IMR-90 (cell line): ENCODE measurements at regions not wholly inside any gene's neighbourhood (a gene's known extent, or its start where the extent isn't known, plus 50 kb on each side); places are given as distances from the start of the nearest gene placed in this dataset.

Experiments used
- ATAC-seq: fragments of 200-7000 bp; cut with Tn5 transposase; 2 replicates; pipeline ENCODE4 v1.9.1; 2020; ENCODE audit warnings: low read depth, mild to moderate bottlenecking, moderate library complexity
- BruUV-seq: library from RNA; stranded (reverse); fragments of 400-500 nt; replicated peaks from 2 replicates; lab custom pipeline; 2021; lab: Mats Ljungman, UMichigan
- CTCF ChIA-PET: fragments of 300-600 bp; formaldehyde crosslinking; extraction: SDS; loops from one replicate; lab custom pipeline; 2021; ENCODE audit warnings: antibody characterized with exemption; lab: Yijun Ruan, JAX
- POLR2A ChIA-PET: fragments of 300-600 bp; sonication (Branson Sonifier 250); formaldehyde crosslinking; loops from one replicate; lab custom pipeline; 2022; ENCODE audit warnings: antibody characterized with exemption; ENCODE audit not compliant: unreplicated experiment; lab: Charles Lee
- DNase-seq: peaks from one replicate; pipeline ENCODE4 v3.0.0; 2013
- H2AFZ ChIP-seq: replicated peaks from 2 replicates; pipeline ENCODE3; 2013; ENCODE audit warnings: low read length, mild to moderate bottlenecking; ENCODE audit not compliant: poor library complexity
- H2AK5ac ChIP-seq: 2 replicates; pipeline ENCODE4 v1.6.1; 2013; ENCODE audit warnings: low read depth, low read length, inconsistent platforms
- H2AK9ac ChIP-seq: replicated peaks from 2 replicates; pipeline ENCODE3; 2013; ENCODE audit warnings: mild to moderate bottlenecking, low read depth, low read length, moderate library complexity; ENCODE audit not compliant: poor library complexity
- H2BK120ac ChIP-seq: 2 replicates; pipeline ENCODE4 v1.6.1; 2013; ENCODE audit warnings: low read depth, low read length, inconsistent platforms
- H2BK15ac ChIP-seq: 3 replicates; pipeline ENCODE4 v1.6.1; 2013; ENCODE audit warnings: low read depth, low read length, inconsistent platforms
- H2BK20ac ChIP-seq: 2 replicates; pipeline ENCODE4 v1.6.1; 2013; ENCODE audit warnings: low read depth, mild to moderate bottlenecking, inconsistent platforms, low read length, moderate library complexity
- H2BK5ac ChIP-seq: 2 replicates; pipeline ENCODE4 v1.6.1; 2013; ENCODE audit warnings: mild to moderate bottlenecking, low read depth, low read length, inconsistent platforms; ENCODE audit not compliant: poor library complexity, severe bottlenecking
- H3K14ac ChIP-seq: replicated peaks from 2 replicates; pipeline ENCODE4 v1.6.1; 2013; ENCODE audit warnings: low read depth, low read length, inconsistent platforms
- H3K18ac ChIP-seq: 2 replicates; pipeline ENCODE4 v1.6.1; 2013; ENCODE audit warnings: low read depth, low read length, control low read depth
- H3K23ac ChIP-seq: 2 replicates; pipeline ENCODE4 v1.6.1; 2013; ENCODE audit warnings: low read depth, low read length, inconsistent platforms
- H3K27ac ChIP-seq: 2 replicates; pipeline ENCODE4 v1.5.1; 2013; ENCODE audit warnings: mild to moderate bottlenecking, control low read depth, low read length; ENCODE audit not compliant: insufficient read depth
- H3K27me3 ChIP-seq: 2 replicates; pipeline ENCODE4 v1.6.1; 2013; ENCODE audit warnings: low read length; ENCODE audit not compliant: control insufficient read depth, insufficient read depth
- H3K36me3 ChIP-seq: 2 replicates; pipeline ENCODE4 v1.6.1; 2013; ENCODE audit warnings: low read length, mixed read lengths; ENCODE audit not compliant: control insufficient read depth, insufficient read depth
- H3K4ac ChIP-seq: 2 replicates; pipeline ENCODE4 v1.6.1; 2013; ENCODE audit warnings: low read depth, low read length, inconsistent platforms
- H3K4me1 ChIP-seq: 2 replicates; pipeline ENCODE4 v1.6.1; 2013; ENCODE audit warnings: low read length, mixed read lengths; ENCODE audit not compliant: control insufficient read depth, insufficient read depth
- H3K4me2 ChIP-seq: 2 replicates; pipeline ENCODE4 v1.6.1; 2013; ENCODE audit warnings: low read depth, mild to moderate bottlenecking, control low read depth, low read length, moderate library complexity
- H3K4me3 ChIP-seq: 2 replicates; pipeline ENCODE4 v1.5.1; 2013; ENCODE audit warnings: low read depth, mild to moderate bottlenecking, control low read depth, low read length, moderate library complexity; ENCODE audit not compliant: insufficient read depth
- H3K56ac ChIP-seq: 2 replicates; pipeline ENCODE4 v1.6.1; 2013; ENCODE audit warnings: low read length, inconsistent platforms; ENCODE audit not compliant: insufficient read depth; ENCODE audit errors: extremely low read depth
- H3K79me1 ChIP-seq, 2 experiments: 2 replicates each; pipeline ENCODE4 v1.6.1; 2013; ENCODE audit warnings: low read length in 2 of 2, inconsistent platforms in 1 of 2, low read depth in 1 of 2
- H3K9ac ChIP-seq: 2 replicates; pipeline ENCODE4 v1.6.1; 2013; ENCODE audit warnings: low read depth, low read length, control low read depth
- H3K9me1 ChIP-seq: 2 replicates; pipeline ENCODE4 v1.6.1; 2013; ENCODE audit warnings: low read length, inconsistent platforms; ENCODE audit not compliant: insufficient read depth
- H3K9me3 ChIP-seq: 2 replicates; pipeline ENCODE4 v1.6.1; 2013; ENCODE audit warnings: low read length; ENCODE audit not compliant: control insufficient read depth, insufficient read depth
- H4K20me1 ChIP-seq: 2 replicates; pipeline ENCODE4 v1.6.1; 2013; ENCODE audit warnings: low read length, inconsistent platforms; ENCODE audit not compliant: insufficient read depth
- H4K5ac ChIP-seq: 2 replicates; pipeline ENCODE4 v1.6.1; 2013; ENCODE audit warnings: mild to moderate bottlenecking, low read depth, low read length, control low read depth
- H4K8ac ChIP-seq, 2 experiments: 2 replicates each; pipeline ENCODE4 v1.6.1; 2013; ENCODE audit warnings: low read depth in 2 of 2, low read length in 2 of 2, control low read depth in 1 of 2, inconsistent platforms in 1 of 2
- H4K91ac ChIP-seq: 2 replicates; pipeline ENCODE4 v1.6.1; 2013; ENCODE audit warnings: low read depth, low read length, inconsistent platforms; ENCODE audit not compliant: insufficient read depth
- CTCF ChIP-seq: conservative IDR thresholded peaks from 2 replicates; pipeline ENCODE4 v1.5.1; 2012; ENCODE audit warnings: mild to moderate bottlenecking, low read depth, low read length, improper control_type of control experiment
- ELK1 ChIP-seq: fragments of 150-350 bp; IDR thresholded peaks from 2 replicates; pipeline ENCODE4 v1.6.1; 2016; ENCODE audit warnings: low read depth, mild to moderate bottlenecking, low read length, moderate library complexity, borderline replicate concordance
- FOS ChIP-seq: fragments of 150-350 bp; IDR thresholded peaks from 2 replicates; pipeline ENCODE4 v1.6.1; 2016; ENCODE audit warnings: low read depth, low read length
- MAFK ChIP-seq: IDR thresholded peaks from 2 replicates; pipeline ENCODE4 v1.6.1; 2012; ENCODE audit warnings: low read depth, low read length, improper control_type of control experiment
- MXI1 ChIP-seq: IDR thresholded peaks from 2 replicates; pipeline ENCODE4 v1.6.1; 2012; ENCODE audit warnings: low read depth, mild to moderate bottlenecking, low read length, moderate library complexity, borderline replicate concordance
- NFE2L2 ChIP-seq: fragments of 150-350 bp; IDR thresholded peaks from 2 replicates; pipeline ENCODE4 v1.6.1; 2016; ENCODE audit warnings: low read depth, mild to moderate bottlenecking, low read length
- WGBS, 2 experiments: methylation state at CpG; one replicate each; pipeline versions ENCODE4 v1.1.5 to v1.1.7; 2013; ENCODE audit warnings: missing lambda C conversion rate in 2 of 2; ENCODE audit not compliant: insufficient read length in 1 of 2; ENCODE audit errors: extremely low coverage in 2 of 2; 5-methylcytosine and 5-hydroxymethylcytosine counted together
- dilution Hi-C: fragments of 300-500 bp; cut with HindIII; formaldehyde crosslinking; loops from one replicate; pipeline ENCODE4 v1.14.3; 2018; ENCODE audit warnings: low sequenced_read_pairs; ENCODE audit not compliant: unreplicated experiment
- in situ Hi-C: fragments of 300-500 bp; cut with MboI; formaldehyde crosslinking; loops from 3 replicates; pipeline ENCODE4 v1.14.3; 2019; ENCODE audit warnings: low sequenced_read_pairs, inconsistent platforms, mixed read lengths
- intact Hi-C: fragments of 100-400 bp; cut with micrococcal nuclease; formaldehyde crosslinking; loops from 2 replicates; pipeline ENCODE4 v1.10.0; 2022

- Histone ChIP-seq H3K9me1 (peaks cover 7% of the 10 kb centered on the region; the same call in 1 of the 2 replicates), H3K14ac (no peak overlapping the region), H4K20me1 (no peaks in the 10 kb centered on the region), H4K91ac (no peak overlapping the region), H2AFZ (no peak overlapping the region), H3K27ac (no peak overlapping the region), H3K79me1 (no peaks in the 10 kb centered on the region), H3K9me3 (peaks cover 2% of the 10 kb centered on the region), H3K9ac (no peak overlapping the region), H2BK120ac (no peak overlapping the region), H2BK15ac (no peak overlapping the region), H3K27me3 (no peaks in the 10 kb centered on the region; the same call in 1 of the 2 replicates), H2BK5ac (no peak overlapping the region), H3K4me1 (peaks cover 10% of the 10 kb centered on the region), H4K8ac (no peak overlapping the region), H3K4me3 (no peak overlapping the region), H2AK5ac (no peak overlapping the region), H3K36me3 (no peaks in the 10 kb centered on the region), H4K5ac (no peak overlapping the region), H3K4ac (no peak overlapping the region), H3K23ac (no peak overlapping the region), H3K56ac (no peak overlapping the region), H3K18ac (no peak overlapping the region), H3K4me2 (no peak overlapping the region), H2BK20ac (no peak overlapping the region), H2AK9ac (no peak overlapping the region)
- DNase-seq = no peak
- CTCF ChIA-PET = no interaction called here
- no peak for ATAC-seq
- POLR2A ChIA-PET = no interaction called here
- dilution Hi-C loops = no loop called here
- no TSS peak for BruUV-seq
- in situ Hi-C loops = no loop called here
- TF ChIP-seq ELK1 = no peak
- TF ChIP-seq MXI1 = no peak
- TF ChIP-seq MAFK = peak; percentile 42; the same call in 1 of the 2 replicates
- TF ChIP-seq NFE2L2 = no peak
- TF ChIP-seq CTCF = no peak
- no peak for TF ChIP-seq FOS
- WGBS, 2 experiments = no CpG with 5 or more reads among the region's 4 CpGs
- intact Hi-C loops = no loop called here
Measured at GRCh38 chr6:1139155-1139890, 172.6 kb upstream of the FOXQ1 start.
